ENCODE measurements at regions not wholly inside any gene's neighbourhood (a gene's known extent, or its start where the extent isn't known, plus 50 kb on each side); places are given as distances from the start of the nearest gene placed in this dataset.

DNA sequence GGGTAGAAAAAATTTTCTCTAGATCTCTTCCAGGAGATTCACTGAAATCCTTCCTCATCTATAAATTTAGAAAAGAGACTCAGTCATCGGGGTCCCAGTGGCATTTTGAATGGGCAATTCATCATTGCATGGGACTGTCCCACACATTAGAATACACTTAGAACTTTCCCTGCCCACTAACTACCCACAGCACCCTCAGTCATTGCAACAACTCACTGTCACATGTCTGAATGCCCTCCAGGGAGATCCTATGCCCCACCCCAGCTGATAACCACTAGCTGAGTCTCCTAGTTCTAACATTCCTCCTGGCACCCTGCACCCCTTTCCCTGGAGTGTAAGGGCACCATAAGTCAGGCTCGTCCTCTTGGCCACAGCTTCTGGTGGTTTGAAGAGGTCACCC lies 89.6 kb downstream of the INSIG2 start:
- Histone ChIP-seq H3K27ac (ENCODE audit: extremely low read depth, low read depth, low read length) (no peak overlapping the region), H3K4me3 (no peak overlapping the region), H3K9me3 (replicated peaks; ENCODE audit: control insufficient read depth, insufficient read depth, low read depth, low read length) (no peaks in the 10 kb centered on the region), H3K4me1 (replicated peaks in 1 of 2; ENCODE audit: control insufficient read depth in 2 of 2, insufficient read depth in 2 of 2, low read length in 2 of 2) (no peaks in the 10 kb centered on the region), H3K4me2 (ENCODE audit: insufficient read depth, low read length) (no peak overlapping the region), H2AFZ (ENCODE audit: low read depth, low read length) (no peak overlapping the region), H3K36me3 (ENCODE audit: control insufficient read depth, insufficient read depth, low read length) (no peaks in the 10 kb centered on the region), H3K27me3 (ENCODE audit: control insufficient read depth in 2 of 2, insufficient read depth in 2 of 2, low read length in 2 of 2) (peaks cover 2 to 14% of the 10 kb centered on the region in 2 experiments; a peak in 2 of 5 replicates), H3K9ac (ENCODE audit: insufficient read depth in 1 of 2, low read depth in 2 of 2, low read length in 2 of 2) (no peak overlapping the region), H3K9me1 (ENCODE audit: control insufficient read depth, insufficient read depth, low read length) (no peaks in the 10 kb centered on the region), H3K79me2 (ENCODE audit: control insufficient read depth, insufficient read depth, low read length) (no peaks in the 10 kb centered on the region), H4K20me1 (replicated peaks; ENCODE audit: control insufficient read depth, insufficient read depth, low read length) (no peaks in the 10 kb centered on the region)
- no peak for ATAC-seq
- TF ChIP-seq, protein P1, sequence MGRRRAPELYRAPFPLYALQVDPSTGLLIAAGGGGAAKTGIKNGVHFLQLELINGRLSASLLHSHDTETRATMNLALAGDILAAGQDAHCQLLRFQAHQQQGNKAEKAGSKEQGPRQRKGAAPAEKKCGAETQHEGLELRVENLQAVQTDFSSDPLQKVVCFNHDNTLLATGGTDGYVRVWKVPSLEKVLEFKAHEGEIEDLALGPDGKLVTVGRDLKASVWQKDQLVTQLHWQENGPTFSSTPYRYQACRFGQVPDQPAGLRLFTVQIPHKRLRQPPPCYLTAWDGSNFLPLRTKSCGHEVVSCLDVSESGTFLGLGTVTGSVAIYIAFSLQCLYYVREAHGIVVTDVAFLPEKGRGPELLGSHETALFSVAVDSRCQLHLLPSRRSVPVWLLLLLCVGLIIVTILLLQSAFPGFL (CRISPR knock-in tag; IDR thresholded peaks at IDR 0.05): no peak
- TF ChIP-seq CBFA2T3 (IDR thresholded peaks at IDR 0.05) (no peak), CREB1 (IDR thresholded peaks at IDR 0.05) (no peak), CREB1 (CRISPR knock-in tag; IDR thresholded peaks at IDR 0.05) (no peak), KLF13 (tag; IDR thresholded peaks at IDR 0.05; ENCODE audit: borderline replicate concordance, low read depth) (no peak), ZNF586 (CRISPR knock-in tag; conservative IDR thresholded peaks at IDR 0.05) (no peak), CCNT2 (IDR thresholded peaks at IDR 0.05; ENCODE audit: borderline replicate concordance, extremely low read depth, insufficient read length, low read depth, low read length) (no peak), NFRKB (IDR thresholded peaks at IDR 0.05; ENCODE audit: low read depth) (no peak), U2AF2 (optimal IDR thresholded peaks at IDR 0.05; ENCODE audit: low read depth, low read length) (no peak), RFX1 (IDR thresholded peaks at IDR 0.05) (no peak), RBM25 (IDR thresholded peaks at IDR 0.05; ENCODE audit: low read depth, low read length, severe bottlenecking) (no peak)
- BruUV-seq (replicated peaks): no TSS peak
- in situ Hi-C loops (cut with MboI): no loop called here
- intact Hi-C loops (cut with micrococcal nuclease): no loop called here
- no peak for DNase-seq (ENCODE audit: extremely low read depth in 1 of 4, low spot score in 3 of 4)
- WGBS (ENCODE audit: insufficient coverage, low coverage, missing lambda C conversion rate): 0% methylated on average over 2 of the region's 2 CpGs
- no peak for FAIRE-seq
- ChIA-PET CTCF (ENCODE audit: low intra/inter-chr PET ratio) (no interaction called here), POLR2A (no interaction called here)

Measured in K562 (cell line).